Astrocyte of the spinal cord (primary cell): ENCODE measurements at regions not wholly inside any gene's neighbourhood (a gene's known extent, or its start where the extent isn't known, plus 50 kb on each side); places are given as distances from the start of the nearest gene placed in this dataset.

Source experiments
- DNase-seq: peaks from one replicate; pipeline ENCODE4 v3.0.0; 2011; ENCODE audit warnings: low read depth, low spot score
- H3K4me3 ChIP-seq: 2 replicates; pipeline ENCODE4 v1.5.1; 2011; ENCODE audit warnings: low read depth, mild to moderate bottlenecking, low read length, moderate library complexity
- in situ Hi-C: cut with HindIII; loops from 2 replicates; pipeline ENCODE4 v1.10.0; 2017; ENCODE audit warnings: low sequenced_read_pairs
- TF ChIP-seq, protein P1 (sequence below): IDR thresholded peaks from 2 replicates; pipeline ENCODE4 v1.5.1; 2012; ENCODE audit warnings: low read depth, mild to moderate bottlenecking, low read length, inconsistent platforms

DNA sequence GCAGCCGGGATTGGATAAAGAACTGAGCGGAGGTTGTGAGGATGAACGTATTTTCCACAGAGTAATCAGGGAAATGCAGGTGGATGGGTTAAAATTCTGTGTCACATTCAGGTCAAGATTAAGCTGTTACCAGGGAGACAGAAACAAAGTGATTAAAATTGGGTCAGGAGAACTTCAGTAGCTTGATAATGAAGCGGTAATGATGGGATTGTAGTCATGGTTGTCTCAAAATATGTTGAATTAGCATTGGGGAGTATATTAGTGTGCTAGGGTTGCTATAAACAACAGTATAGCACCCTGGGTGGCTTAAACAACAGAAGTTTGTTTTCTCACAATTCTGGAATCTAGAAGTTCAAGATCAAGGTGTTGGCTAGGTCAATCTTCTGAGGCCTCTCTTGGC is 155.5 kb downstream of the GJA1 start:
- no peak for DNase-seq
- no peak overlapping the region for H3K4me3 ChIP-seq
- TF ChIP-seq, protein P1, sequence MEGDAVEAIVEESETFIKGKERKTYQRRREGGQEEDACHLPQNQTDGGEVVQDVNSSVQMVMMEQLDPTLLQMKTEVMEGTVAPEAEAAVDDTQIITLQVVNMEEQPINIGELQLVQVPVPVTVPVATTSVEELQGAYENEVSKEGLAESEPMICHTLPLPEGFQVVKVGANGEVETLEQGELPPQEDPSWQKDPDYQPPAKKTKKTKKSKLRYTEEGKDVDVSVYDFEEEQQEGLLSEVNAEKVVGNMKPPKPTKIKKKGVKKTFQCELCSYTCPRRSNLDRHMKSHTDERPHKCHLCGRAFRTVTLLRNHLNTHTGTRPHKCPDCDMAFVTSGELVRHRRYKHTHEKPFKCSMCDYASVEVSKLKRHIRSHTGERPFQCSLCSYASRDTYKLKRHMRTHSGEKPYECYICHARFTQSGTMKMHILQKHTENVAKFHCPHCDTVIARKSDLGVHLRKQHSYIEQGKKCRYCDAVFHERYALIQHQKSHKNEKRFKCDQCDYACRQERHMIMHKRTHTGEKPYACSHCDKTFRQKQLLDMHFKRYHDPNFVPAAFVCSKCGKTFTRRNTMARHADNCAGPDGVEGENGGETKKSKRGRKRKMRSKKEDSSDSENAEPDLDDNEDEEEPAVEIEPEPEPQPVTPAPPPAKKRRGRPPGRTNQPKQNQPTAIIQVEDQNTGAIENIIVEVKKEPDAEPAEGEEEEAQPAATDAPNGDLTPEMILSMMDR = no peak
- in situ Hi-C loops = no loop called here

DNA sequence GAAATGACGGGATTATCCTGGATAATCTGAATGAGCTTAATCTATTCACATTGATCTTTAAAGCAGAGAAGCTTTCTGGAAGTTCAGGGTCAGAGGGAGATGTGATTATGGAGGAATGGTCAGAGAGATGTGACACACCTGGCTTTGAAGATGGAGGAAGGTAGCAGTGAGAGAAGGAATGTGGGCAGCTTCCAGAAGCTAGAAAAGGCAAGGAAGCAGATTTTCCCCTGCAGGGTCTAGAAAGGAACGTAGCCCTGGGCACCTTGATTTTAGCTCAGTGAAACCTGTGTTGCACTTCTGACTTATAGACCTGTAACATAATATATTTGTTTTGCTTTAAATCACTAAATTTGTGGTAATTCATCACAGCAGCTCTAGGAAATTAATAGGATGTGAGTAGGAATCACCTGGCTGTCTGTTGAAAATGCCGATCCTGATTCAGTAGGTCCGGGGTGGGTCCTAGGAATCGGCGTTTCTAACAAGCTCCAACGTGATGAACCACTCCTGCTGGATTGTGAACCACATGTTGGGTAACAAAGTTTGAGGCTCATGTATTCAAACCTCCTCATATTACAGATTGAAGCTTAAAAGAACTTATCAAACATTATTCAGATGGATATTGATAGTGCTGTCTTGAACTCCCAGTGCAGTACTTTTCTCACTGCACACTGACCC is 157.0 kb downstream of the GJA1 start:
- no peak for DNase-seq
- TF ChIP-seq, protein P1 = no peak
- in situ Hi-C loops = no loop called here
- H3K4me3 ChIP-seq = no peak overlapping the region

DNA sequence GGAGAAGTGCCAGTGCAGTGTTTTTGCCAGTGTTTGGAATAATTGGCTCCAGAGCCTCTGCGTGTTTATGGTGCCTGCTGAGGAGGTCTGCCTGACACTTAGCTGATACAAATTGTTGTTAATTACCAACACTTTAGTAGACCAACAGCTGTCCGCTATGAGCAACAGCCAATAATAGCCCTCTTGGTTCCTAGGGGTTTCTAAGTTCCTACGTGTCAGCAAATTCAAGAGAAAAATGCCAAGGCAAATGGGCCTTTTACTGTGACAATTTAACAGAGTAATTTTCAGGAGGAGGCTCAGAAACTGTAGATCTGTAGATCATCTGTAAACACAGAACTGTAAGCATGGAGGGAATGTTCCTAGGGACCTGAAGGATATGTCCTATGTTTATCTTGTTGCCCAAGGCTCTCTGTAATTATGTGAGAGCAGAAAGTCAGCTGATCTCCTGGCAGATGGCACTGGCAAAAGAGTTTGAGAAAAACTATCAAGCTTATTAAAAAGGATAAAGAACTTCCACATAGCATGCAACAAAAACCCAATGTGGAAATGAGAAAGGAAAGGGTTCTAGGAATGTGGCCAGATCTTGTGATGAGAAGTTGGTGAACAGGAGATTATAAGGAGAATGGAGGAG is 157.7 kb downstream of the GJA1 start:
- TF ChIP-seq, protein P1 = no peak
- H3K4me3 ChIP-seq = no peak overlapping the region
- DNase-seq = no peak
- in situ Hi-C loops = no loop called here

DNA sequence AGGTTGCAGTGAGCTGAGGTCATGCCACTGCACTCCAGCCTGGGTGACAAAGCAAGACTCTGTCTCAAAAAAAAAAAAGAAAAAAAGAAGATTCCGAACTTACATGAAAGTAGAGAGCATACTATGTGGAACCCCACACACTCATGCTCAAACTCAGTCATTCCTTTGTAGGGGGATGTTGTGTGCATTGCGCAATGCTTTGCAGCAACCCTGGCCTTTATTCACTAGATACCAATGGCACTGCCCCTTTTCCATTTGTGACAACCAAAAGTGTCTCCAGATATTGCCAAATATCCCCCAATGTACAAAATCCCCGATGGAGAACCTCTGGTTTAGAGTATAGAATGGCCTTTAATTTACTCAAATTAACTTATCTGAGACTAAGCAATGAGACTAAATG is 158.6 kb downstream of the GJA1 start:
- in situ Hi-C loops = no loop called here
- H3K4me3 ChIP-seq = no peak overlapping the region
- TF ChIP-seq, protein P1 = no peak

DNA sequence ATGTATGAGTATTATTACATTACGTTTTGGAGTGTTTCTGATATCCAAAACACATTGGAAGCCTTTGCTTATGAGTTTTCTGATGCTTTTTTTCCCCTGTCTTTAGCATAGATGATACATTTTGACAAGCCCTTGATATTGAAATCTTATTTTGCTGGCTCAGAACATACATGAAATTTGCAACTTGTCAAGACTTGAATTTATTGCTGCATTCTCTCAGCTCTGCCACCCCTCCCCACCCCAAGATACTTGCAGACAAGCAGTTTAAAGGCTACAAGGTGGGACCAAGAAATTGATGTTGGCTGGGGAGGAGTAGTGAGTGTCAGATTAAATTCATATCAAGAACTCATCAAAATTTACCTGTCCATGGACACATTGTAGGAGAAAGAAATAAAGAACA is 160.2 kb downstream of the GJA1 start:
- H3K4me3 ChIP-seq = no peak overlapping the region
- in situ Hi-C loops = no loop called here
- TF ChIP-seq, protein P1 = no peak
- DNase-seq = no peak

More for the DNA sequence above, 158.6 kb downstream of the GJA1 start:
- no peak for DNase-seq

DNA sequence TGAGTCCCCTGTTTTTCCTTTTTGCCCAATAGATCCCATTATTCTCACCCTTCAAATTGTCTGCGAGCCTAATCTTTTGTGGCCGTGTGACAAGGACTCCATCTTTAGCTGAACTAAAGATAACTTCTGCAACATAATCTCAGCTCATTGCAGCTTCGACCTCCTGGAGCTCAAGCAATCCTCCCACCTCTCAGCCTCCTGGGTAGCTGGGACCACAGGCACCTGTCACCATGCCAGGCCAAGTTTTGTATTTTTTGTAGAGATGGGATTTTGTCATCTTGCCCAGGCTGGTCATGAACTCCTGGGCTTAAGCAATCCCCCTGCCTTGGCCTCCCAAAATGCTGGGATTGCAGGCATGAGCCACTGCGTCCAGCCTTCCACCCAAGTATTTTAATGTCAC is 161.0 kb downstream of the GJA1 start:
- TF ChIP-seq, protein P1 = no peak
- DNase-seq = no peak
- in situ Hi-C loops = no loop called here
- no peak overlapping the region for H3K4me3 ChIP-seq
